Activated gamma-delta T cell treated with Interleukin-2 at 50 U/mL for 16 hours (primary cell): ENCODE measurements at regions not wholly inside any gene's neighbourhood (a gene's known extent, or its start where the extent isn't known, plus 50 kb on each side); places are given as distances from the start of the nearest gene placed in this dataset.

Experiments used
- DNase-seq: peaks from one replicate; pipeline ENCODE4 v3.0.0-alpha.2; 2020

DNA sequence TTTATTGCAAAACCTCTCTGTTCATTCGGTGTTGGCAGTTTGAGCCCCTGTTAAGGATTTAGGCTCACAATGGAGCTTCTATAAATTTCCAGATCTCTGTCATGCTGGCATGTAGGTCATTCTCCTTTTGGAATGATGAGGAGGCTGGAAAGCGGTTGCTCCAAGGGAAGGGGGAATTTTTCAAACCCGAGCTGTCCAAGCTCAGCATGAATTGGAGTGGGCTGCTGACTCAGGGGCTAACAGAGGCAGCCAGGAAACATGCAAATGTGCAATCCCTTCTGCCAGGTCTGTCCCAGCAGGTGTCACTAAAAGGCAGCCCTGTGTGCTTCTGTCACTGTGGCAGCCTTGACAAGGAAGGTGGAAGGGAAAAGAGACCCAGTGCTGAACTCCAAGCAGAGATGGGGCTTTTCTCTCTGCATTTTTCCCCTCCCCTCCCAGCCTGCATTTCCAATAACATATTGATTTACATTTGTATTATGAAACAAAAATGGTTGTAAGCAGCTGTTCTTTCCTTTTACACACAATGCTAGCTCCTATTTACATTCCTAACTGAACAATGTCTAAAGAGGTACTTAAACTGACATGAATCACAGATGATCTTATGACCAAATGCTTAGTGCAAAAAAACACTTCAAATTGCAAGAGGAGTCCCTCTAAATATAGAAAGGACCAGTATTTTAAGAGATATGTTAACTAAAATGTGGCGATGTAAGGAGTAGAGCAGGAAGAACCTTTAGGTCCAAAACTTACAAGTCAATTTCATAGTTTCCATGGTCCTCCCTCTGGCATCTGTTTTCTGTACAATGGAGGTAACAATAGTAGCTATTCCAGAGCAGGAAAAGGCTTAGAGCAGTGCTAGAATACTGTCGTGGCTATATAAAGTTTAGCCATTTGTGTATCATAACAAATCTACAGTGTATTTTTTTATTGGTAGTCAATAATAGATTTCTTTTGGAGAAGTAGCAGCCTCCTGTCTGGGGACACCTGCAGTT, 84.5 kb upstream of the ATP10A start:
- DNase-seq: no peak

GRCh38 chr15:25946241-25946805, 83.2 kb upstream of the ATP10A start:
- no peak for DNase-seq

DNA sequence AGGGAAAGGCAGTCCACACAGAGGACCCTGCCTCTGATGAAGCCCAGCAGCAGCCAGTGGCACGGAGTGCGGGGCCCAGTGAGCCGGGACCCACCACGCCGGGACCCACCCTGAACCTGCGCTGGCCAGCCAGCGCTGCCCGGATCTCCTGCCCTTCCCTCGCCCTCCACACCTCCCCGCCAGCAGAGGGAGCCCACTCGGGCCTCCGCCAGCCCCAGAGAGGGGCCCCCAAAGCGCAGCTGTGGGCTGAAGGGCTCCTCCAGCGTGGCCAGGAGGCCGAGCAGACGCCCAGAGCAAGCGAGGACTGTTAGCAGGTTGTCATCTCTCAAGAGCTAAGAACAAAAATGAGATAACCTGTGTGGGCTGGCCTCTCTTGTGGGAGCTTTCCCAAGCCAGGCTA, 81.3 kb upstream of the ATP10A start:
- DNase-seq: no peak

DNA sequence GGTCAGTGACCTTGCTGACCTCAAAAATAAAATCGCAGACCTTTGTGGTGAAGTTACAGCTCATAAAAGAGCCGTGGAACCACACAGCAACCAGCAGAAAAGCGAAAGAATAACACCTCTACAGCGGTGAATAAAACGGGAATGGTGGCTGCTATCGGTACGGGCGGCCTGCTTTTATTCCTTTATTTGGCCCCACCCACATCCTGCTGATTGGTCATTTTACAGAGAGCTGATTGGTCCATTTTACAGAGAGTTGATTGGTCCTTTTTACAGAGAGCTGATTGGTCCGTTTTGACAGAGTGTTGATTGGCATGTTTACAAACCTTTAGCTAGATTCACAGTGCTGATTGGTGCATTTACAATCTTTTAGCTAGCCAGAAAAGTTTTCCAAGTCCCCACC, 80.7 kb upstream of the ATP10A start:
- no peak for DNase-seq

GRCh38 chr15:25939122-25939521, 76.0 kb upstream of the ATP10A start:
- no peak for DNase-seq

DNA sequence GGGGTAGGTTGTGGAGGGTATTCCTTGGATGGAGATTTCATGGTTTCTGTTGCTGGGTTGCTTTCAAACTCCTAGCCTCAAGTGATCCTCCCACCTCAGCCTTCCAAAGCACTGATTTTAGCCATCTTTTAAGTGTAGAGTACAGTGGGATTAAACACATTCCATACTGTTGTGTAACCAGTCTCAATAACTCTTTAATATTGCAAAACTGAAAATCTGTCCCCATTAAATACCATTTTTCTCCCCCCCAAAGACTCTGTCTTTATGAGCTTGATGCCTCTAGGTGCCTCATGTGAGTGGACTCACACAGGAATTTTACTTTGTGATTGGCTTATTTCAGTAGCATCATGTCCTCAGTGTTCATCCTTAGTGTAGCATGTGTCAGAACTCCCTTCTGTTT, 74.7 kb upstream of the ATP10A start:
- DNase-seq: no peak

DNA sequence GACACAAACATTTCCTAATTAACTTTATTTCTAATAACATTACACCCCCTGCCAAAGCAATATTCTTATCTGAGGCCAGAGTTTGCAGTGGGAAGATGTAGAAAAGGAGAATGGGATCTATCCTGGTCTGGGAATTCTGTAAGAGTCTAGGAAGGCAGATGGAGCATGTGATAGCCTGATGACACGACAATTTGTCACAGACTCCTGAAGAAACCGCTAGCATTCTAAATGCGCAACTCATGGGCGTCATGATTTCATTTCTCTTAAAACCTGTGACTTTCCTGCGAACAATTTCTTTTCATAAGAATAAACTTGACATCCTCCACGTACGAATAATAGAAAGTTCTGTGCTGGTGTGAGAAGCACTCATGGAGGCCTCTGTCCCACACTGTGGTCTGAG, 72.9 kb upstream of the ATP10A start:
- DNase-seq: no peak

GRCh38 chr15:25933456-25934158, 70.5 kb upstream of the ATP10A start:
- peak; percentile 56 for DNase-seq

- DNase-seq: no peak
Measured at GRCh38 chr15:25932696-25933095, 69.6 kb upstream of the ATP10A start.

- DNase-seq: no peak
Measured at GRCh38 chr15:25931851-25932250, 68.7 kb upstream of the ATP10A start.

- DNase-seq: no peak
Measured at GRCh38 chr15:25930931-25931330, 67.8 kb upstream of the ATP10A start.
